H1 (cell line): ENCODE measurements at regions not wholly inside any gene's neighbourhood (a gene's known extent, or its start where the extent isn't known, plus 50 kb on each side); places are given as distances from the start of the nearest gene placed in this dataset.
A peak's percentile ranks its signal among the peaks of the same experiment; 100 is the strongest.

Experiments
- CTCF ChIA-PET: fragments of 300-600 bp; sonication (Branson Sonifier 250); formaldehyde crosslinking; loops from one replicate; lab custom pipeline; 2021; ENCODE audit not compliant: partially characterized antibody; lab: Charles Lee
- POLR2A ChIA-PET: fragments of 300-600 bp; sonication (Branson Sonifier 250); formaldehyde crosslinking; loops from one replicate; lab custom pipeline; 2021; ENCODE audit warnings: inconsistent platforms; ENCODE audit not compliant: partially characterized antibody; lab: Charles Lee
- DNase-seq, 2 experiments: peaks; one replicate each; pipeline versions ENCODE4 v3.0.0 to v3.0.0-alpha.2; 2010 to 2022; ENCODE audit warnings: low spot score in 2 of 2, low read depth in 1 of 2, mixed read lengths in 1 of 2
- FAIRE-seq: peaks from 2 replicates; lab custom pipeline; 2011; peaks lifted over from hg19 to GRCh38; lab: Jason Lieb, UNC
- H2AFZ ChIP-seq: 2 replicates; pipeline ENCODE4 v1.8.1; 2012; ENCODE audit warnings: low read length, inconsistent platforms
- H2AK5ac ChIP-seq: 2 replicates; pipeline ENCODE4 v1.6.1; 2013; ENCODE audit warnings: low read depth, low read length
- H2BK120ac ChIP-seq: replicated peaks from 2 replicates; pipeline ENCODE3; 2013; ENCODE audit warnings: low read depth, low read length, inconsistent platforms
- H2BK12ac ChIP-seq: 2 replicates; pipeline ENCODE4 v1.6.1; 2013; ENCODE audit warnings: low read depth, low read length
- H2BK15ac ChIP-seq: 2 replicates; pipeline ENCODE4 v1.6.1; 2013; ENCODE audit warnings: low read length
- H2BK20ac ChIP-seq: 2 replicates; pipeline ENCODE4 v1.6.1; 2013; ENCODE audit warnings: low read length
- H2BK5ac ChIP-seq: 2 replicates; pipeline ENCODE4 v1.6.1; 2013; ENCODE audit warnings: low read depth, low read length
- H3K14ac ChIP-seq: 2 replicates; pipeline ENCODE4 v1.6.1; 2013; ENCODE audit warnings: inconsistent platforms; ENCODE audit not compliant: insufficient read length
- H3K18ac ChIP-seq: 2 replicates; pipeline ENCODE4 v1.6.1; 2013; ENCODE audit warnings: low read length; ENCODE audit errors: extremely low read depth
- H3K23ac ChIP-seq: 2 replicates; pipeline ENCODE4 v1.6.1; 2013; ENCODE audit warnings: inconsistent platforms; ENCODE audit not compliant: insufficient read length
- H3K23me2 ChIP-seq: 2 replicates; pipeline ENCODE4 v1.6.1; 2013; ENCODE audit warnings: low read depth, low read length
- H3K27ac ChIP-seq: 2 replicates; pipeline ENCODE4 v1.6.1; 2011; ENCODE audit warnings: low read depth, low read length, inconsistent platforms
- H3K27me3 ChIP-seq, 4 experiments: replicated peaks in 1 of 4; 1 replicate in 1 of 4; 2 replicates in 3 of 4; pipeline versions ENCODE4 v1.6.1 to v1.8.1; 2011 to 2013; ENCODE audit warnings: low read length in 3 of 4, mild to moderate bottlenecking in 3 of 4, inconsistent platforms in 2 of 4, mixed read lengths in 2 of 4, moderate library complexity in 1 of 4; ENCODE audit not compliant: control insufficient read depth in 3 of 4, insufficient read depth in 3 of 4; ENCODE audit errors: extremely low read depth in 1 of 4
- H3K36me3 ChIP-seq, 4 experiments: 2 replicates each; pipeline versions ENCODE4 v1.6.1 to v1.8.1; 2011 to 2013; ENCODE audit warnings: mild to moderate bottlenecking in 4 of 4, low read length in 3 of 4, moderate library complexity in 2 of 4, control low read depth in 1 of 4, inconsistent platforms in 1 of 4; ENCODE audit not compliant: insufficient read depth in 4 of 4, control insufficient read depth in 2 of 4
- H3K4ac ChIP-seq: replicated peaks from 2 replicates; pipeline ENCODE3; 2013; ENCODE audit warnings: low read length, low read depth, mixed read lengths, inconsistent platforms; ENCODE audit not compliant: insufficient read length
- H3K4me1 ChIP-seq, 4 experiments: replicated peaks in 1 of 4; 1 replicate in 1 of 4; 2 replicates in 3 of 4; pipeline versions ENCODE4 v1.6.1 to v1.8.1; 2011 to 2013; ENCODE audit warnings: low read length in 3 of 4, inconsistent platforms in 2 of 4, mixed read lengths in 1 of 4; ENCODE audit not compliant: insufficient read depth in 4 of 4, control insufficient read depth in 3 of 4
- H3K4me2 ChIP-seq, 2 experiments: 2 replicates each; pipeline versions ENCODE4 v1.6.1 to v1.8.1; 2011 to 2013; ENCODE audit warnings: low read depth in 2 of 2, low read length in 2 of 2, control low read depth in 1 of 2, inconsistent platforms in 1 of 2, mild to moderate bottlenecking in 1 of 2; ENCODE audit not compliant: insufficient read depth in 1 of 2
- H3K4me3 ChIP-seq, 4 experiments: fragments of 200-600, 300-600 bp in 1 of 4; sonication (generic), shearing (Covaris generic), sonication (Bioruptor Twin) in 1 of 4; 2 replicates each; pipeline versions ENCODE4 v1.5.1 to v1.8.1; 2011 to 2016; ENCODE audit warnings: low read length in 4 of 4, low read depth in 3 of 4, control low read depth in 2 of 4, inconsistent platforms in 2 of 4, mild to moderate bottlenecking in 2 of 4, mixed read lengths in 1 of 4, moderate library complexity in 1 of 4; ENCODE audit not compliant: insufficient read depth in 2 of 4; ENCODE audit errors: extremely low read depth in 1 of 4
- H3K56ac ChIP-seq: replicated peaks from 2 replicates; pipeline ENCODE3; 2013; ENCODE audit warnings: low read depth, mild to moderate bottlenecking, mixed read lengths, low read length, inconsistent platforms; ENCODE audit not compliant: insufficient read length
- H3K79me1 ChIP-seq: 2 replicates; pipeline ENCODE4 v1.6.1; 2013; ENCODE audit warnings: low read depth, low read length, control low read depth
- H3K79me2 ChIP-seq, 2 experiments: 2 replicates each; pipeline versions ENCODE4 v1.6.1 to v1.8.1; 2012 to 2013; ENCODE audit warnings: low read length in 2 of 2, mild to moderate bottlenecking in 2 of 2, inconsistent platforms in 1 of 2; ENCODE audit not compliant: insufficient read depth in 2 of 2, control insufficient read depth in 1 of 2
- H3K9ac ChIP-seq, 4 experiments: replicated peaks in 1 of 4; 1 replicate in 1 of 4; 2 replicates in 3 of 4; pipeline versions ENCODE4 v1.6.1 to v1.8.1; 2011 to 2013; ENCODE audit warnings: low read depth in 3 of 4, low read length in 3 of 4, control low read depth in 2 of 4, mild to moderate bottlenecking in 2 of 4, moderate library complexity in 2 of 4, inconsistent platforms in 1 of 4; ENCODE audit errors: extremely low read depth in 1 of 4
- H3K9me3 ChIP-seq, 2 experiments: 2 replicates each; pipeline versions ENCODE4 v1.6.1 to v1.8.1; 2012 to 2013; ENCODE audit warnings: mild to moderate bottlenecking in 2 of 2, moderate library complexity in 2 of 2, control low read depth in 1 of 2, inconsistent platforms in 1 of 2, low read depth in 1 of 2, low read length in 1 of 2, mixed read lengths in 1 of 2; ENCODE audit not compliant: insufficient read depth in 2 of 2
- H4K20me1 ChIP-seq, 2 experiments: replicated peaks in 1 of 2; 2 replicates each; pipeline versions ENCODE3 to v1.8.1; 2011 to 2013; ENCODE audit warnings: inconsistent platforms in 2 of 2, low read length in 2 of 2, mild to moderate bottlenecking in 1 of 2; ENCODE audit not compliant: insufficient read depth in 2 of 2, control insufficient read depth in 1 of 2
- H4K5ac ChIP-seq: 2 replicates; pipeline ENCODE4 v1.6.1; 2013; ENCODE audit warnings: low read length, low read depth, mixed read lengths, inconsistent platforms; ENCODE audit not compliant: insufficient read length
- H4K8ac ChIP-seq: 2 replicates; pipeline ENCODE4 v1.8.0; 2013; ENCODE audit warnings: mild to moderate bottlenecking, moderate library complexity, low read length, inconsistent platforms; ENCODE audit not compliant: insufficient read depth; ENCODE audit errors: extremely low read depth
- H4K91ac ChIP-seq: replicated peaks from 2 replicates; pipeline ENCODE3; 2013; ENCODE audit warnings: low read length, mixed read lengths, inconsistent platforms; ENCODE audit not compliant: insufficient read length
- E2F6 ChIP-seq: IDR thresholded peaks from 2 replicates; pipeline ENCODE4 v1.6.1; 2012; ENCODE audit warnings: inconsistent platforms
- EP300 ChIP-seq, 2 experiments: IDR thresholded peaks; 1 replicate in 1 of 2; 2 replicates in 1 of 2; pipeline ENCODE4 v1.6.1; 2011 to 2012; ENCODE audit warnings: low read depth in 2 of 2, low read length in 2 of 2, mild to moderate bottlenecking in 2 of 2, borderline replicate concordance in 1 of 2, inconsistent platforms in 1 of 2, moderate library complexity in 1 of 2
- POLR2A ChIP-seq, 2 experiments: IDR thresholded peaks; 1 replicate in 1 of 2; 2 replicates in 1 of 2; pipeline ENCODE4 v1.6.1; 2011; ENCODE audit warnings: low read depth in 2 of 2, low read length in 2 of 2, mild to moderate bottlenecking in 2 of 2; ENCODE audit errors: control extremely low read depth in 1 of 2
- SRF ChIP-seq: IDR thresholded peaks from 2 replicates; pipeline ENCODE4 v1.6.1; 2011; ENCODE audit warnings: mild to moderate bottlenecking, low read depth, low read length, moderate library complexity
- TBP ChIP-seq: IDR thresholded peaks from 2 replicates; pipeline ENCODE4 v1.6.1; 2011; ENCODE audit warnings: low read depth, low read length, improper control_type of control experiment
- YY1 ChIP-seq: IDR thresholded peaks from 2 replicates; pipeline ENCODE4 v1.6.1; 2011; ENCODE audit warnings: low read depth, mild to moderate bottlenecking, low read length
- WGBS, 2 experiments: shearing (Covaris generic) in 1 of 2; methylation state at CpG; one replicate each; pipeline versions ENCODE4 v1.1.6 to v1.1.7; 2013 to 2015; ENCODE audit warnings: low lambda C conversion rate in 2 of 2, mixed read lengths in 2 of 2, inconsistent platforms in 1 of 2, low coverage in 1 of 2, missing lambda C conversion rate in 1 of 2; ENCODE audit not compliant: insufficient replicate concordance in 2 of 2, insufficient coverage in 1 of 2, insufficient read length in 1 of 2; ENCODE audit errors: extremely low coverage in 1 of 2, missing lambda C conversion rate in 1 of 2; 5-methylcytosine and 5-hydroxymethylcytosine counted together

GRCh38 chr12:124630791-124631313, 63.4 kb upstream of the NCOR2 start:
- Histone ChIP-seq H2BK5ac (peak overlapping the region; percentile 82; the same call in 1 of the 2 replicates), H3K27ac (peak overlapping the region; percentile 67), H2AFZ (no peak overlapping the region), H3K4ac (peak overlapping the region; percentile 19), H3K36me3 (no peaks in the 10 kb centered on the region), H2BK20ac (peak overlapping the region; percentile 92), H3K23ac (no peak overlapping the region), H3K4me3 (no peak overlapping the region), H2BK12ac (peak overlapping the region; percentile 82), H3K79me1 (no peaks in the 10 kb centered on the region), H3K23me2 (no peaks in the 10 kb centered on the region), H3K56ac (no peak overlapping the region), H3K14ac (no peak overlapping the region), H4K91ac (peak overlapping the region; percentile 22), H4K20me1 (no peaks in the 10 kb centered on the region), H3K9ac (0 out of 7 replicates have a peak overlapping the region, but pooled peaks of 1 of the 4 experiments have one; percentile 4), H3K9me3 (no peaks in the 10 kb centered on the region), H3K4me1 (peaks cover 4 to 12% (median 10%) of the 10 kb centered on the region in 4 experiments), H3K27me3 (no peaks in the 10 kb centered on the region), H2BK15ac (peak overlapping the region; percentile 98; the same call in 1 of the 2 replicates), H2AK5ac (peak overlapping the region; percentile 98; the same call in 1 of the 2 replicates), H3K4me2 (no peak overlapping the region), H3K79me2 (no peaks in the 10 kb centered on the region), H4K8ac (peak overlapping the region; percentile 75; the same call in 1 of the 2 replicates), H3K18ac (peak overlapping the region; percentile 19; the same call in 1 of the 2 replicates), H4K5ac (no peak overlapping the region), H2BK120ac (peak overlapping the region; percentile 10)
- FAIRE-seq: no peak
- no peak for TF ChIP-seq EP300 (IDR thresholded peaks at IDR 0.05; ENCODE audit: borderline replicate concordance in 1 of 2, low read depth in 2 of 2, low read length in 2 of 2)
- peak; percentile 92 for TF ChIP-seq YY1
- no peak for TF ChIP-seq TBP
- TF ChIP-seq POLR2A (IDR thresholded peaks at IDR 0.05; ENCODE audit: control extremely low read depth in 1 of 2, low read depth in 2 of 2, low read length in 2 of 2): no peak
- TF ChIP-seq SRF: peak; percentile 94
- 0 out of 2 replicates have a peak, but pooled peaks have one; percentile 9 for TF ChIP-seq E2F6
- 47% methylated on average over 15 of the region's 15 CpGs; no CpG with 5 or more reads in 1 of the 2 experiments for WGBS, 2 experiments
- ChIA-PET POLR2A (no interaction called here), CTCF (interaction anchor here (2.7 kb wide), 1 partner anchor 11 kb away, joined by 9 read pairs; no protein-coding TSS in a partner anchor)
- peak in 1 of 2 experiments; percentile 34 for DNase-seq
